GM13977 (cell line): ENCODE measurements at regions not wholly inside any gene's neighbourhood (a gene's known extent, or its start where the extent isn't known, plus 50 kb on each side); places are given as distances from the start of the nearest gene placed in this dataset.

Source experiments
- DNase-seq: peaks from one replicate; pipeline ENCODE4 v3.0.0; 2012; ENCODE audit warnings: low spot score
- in situ Hi-C: fragments of 300-500 bp; cut with MboI; formaldehyde crosslinking; loops from one replicate; pipeline ENCODE4 v1.12.0; 2022; ENCODE audit warnings: low sequenced_read_pairs, low pct_unique_long_range_greater_than_20kb, mixed read lengths, inconsistent platforms; ENCODE audit not compliant: unreplicated experiment
- TF ChIP-seq, protein P1 (sequence below): IDR thresholded peaks from 2 replicates; pipeline ENCODE4 v1.5.1; 2012; ENCODE audit warnings: mild to moderate bottlenecking, control low read depth; ENCODE audit not compliant: insufficient read depth; ENCODE audit errors: extremely low read depth, missing control alignments

DNA sequence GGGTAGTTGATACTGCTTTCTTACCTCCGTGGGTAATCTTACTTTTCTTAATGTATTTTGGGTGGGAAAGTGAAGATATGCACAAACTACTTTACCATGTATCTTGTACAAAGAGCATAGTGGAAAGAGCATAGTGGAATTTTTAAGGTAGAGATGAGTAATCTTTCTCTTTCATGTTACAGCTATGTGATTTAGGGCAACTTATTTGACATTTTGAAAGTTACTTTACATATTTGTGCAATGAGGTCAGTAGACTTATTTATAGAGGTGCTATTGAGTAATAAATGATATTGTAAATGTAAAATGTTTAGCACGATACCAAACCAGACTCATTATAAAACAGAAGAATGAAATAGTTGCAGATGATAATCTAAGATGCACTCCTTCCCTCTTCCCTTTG is 351.2 kb downstream of the TRAM1L1 start:
- TF ChIP-seq, protein P1, sequence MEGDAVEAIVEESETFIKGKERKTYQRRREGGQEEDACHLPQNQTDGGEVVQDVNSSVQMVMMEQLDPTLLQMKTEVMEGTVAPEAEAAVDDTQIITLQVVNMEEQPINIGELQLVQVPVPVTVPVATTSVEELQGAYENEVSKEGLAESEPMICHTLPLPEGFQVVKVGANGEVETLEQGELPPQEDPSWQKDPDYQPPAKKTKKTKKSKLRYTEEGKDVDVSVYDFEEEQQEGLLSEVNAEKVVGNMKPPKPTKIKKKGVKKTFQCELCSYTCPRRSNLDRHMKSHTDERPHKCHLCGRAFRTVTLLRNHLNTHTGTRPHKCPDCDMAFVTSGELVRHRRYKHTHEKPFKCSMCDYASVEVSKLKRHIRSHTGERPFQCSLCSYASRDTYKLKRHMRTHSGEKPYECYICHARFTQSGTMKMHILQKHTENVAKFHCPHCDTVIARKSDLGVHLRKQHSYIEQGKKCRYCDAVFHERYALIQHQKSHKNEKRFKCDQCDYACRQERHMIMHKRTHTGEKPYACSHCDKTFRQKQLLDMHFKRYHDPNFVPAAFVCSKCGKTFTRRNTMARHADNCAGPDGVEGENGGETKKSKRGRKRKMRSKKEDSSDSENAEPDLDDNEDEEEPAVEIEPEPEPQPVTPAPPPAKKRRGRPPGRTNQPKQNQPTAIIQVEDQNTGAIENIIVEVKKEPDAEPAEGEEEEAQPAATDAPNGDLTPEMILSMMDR: no peak
- in situ Hi-C loops: no loop called here
- DNase-seq: no peak

DNA sequence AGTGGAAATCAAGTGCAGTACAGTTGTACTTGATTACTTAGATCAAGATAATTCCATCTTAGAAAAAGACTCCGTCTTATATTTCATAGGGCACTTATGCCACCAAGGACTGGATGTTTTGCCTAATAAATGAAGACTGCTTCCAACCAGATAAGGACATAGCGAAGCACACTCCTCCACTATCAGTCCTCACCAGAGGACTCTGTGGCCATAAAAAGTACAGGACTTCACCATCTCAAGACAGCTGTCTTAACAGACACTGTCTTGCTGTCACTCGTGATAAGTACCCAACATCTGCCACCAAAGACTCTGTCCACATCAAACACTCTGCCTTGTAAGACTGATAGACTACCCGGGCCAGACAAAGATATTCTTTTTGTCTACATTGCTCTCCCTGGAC is 352.0 kb downstream of the TRAM1L1 start:
- TF ChIP-seq, protein P1: no peak
- in situ Hi-C loops: no loop called here
- DNase-seq: no peak

DNA sequence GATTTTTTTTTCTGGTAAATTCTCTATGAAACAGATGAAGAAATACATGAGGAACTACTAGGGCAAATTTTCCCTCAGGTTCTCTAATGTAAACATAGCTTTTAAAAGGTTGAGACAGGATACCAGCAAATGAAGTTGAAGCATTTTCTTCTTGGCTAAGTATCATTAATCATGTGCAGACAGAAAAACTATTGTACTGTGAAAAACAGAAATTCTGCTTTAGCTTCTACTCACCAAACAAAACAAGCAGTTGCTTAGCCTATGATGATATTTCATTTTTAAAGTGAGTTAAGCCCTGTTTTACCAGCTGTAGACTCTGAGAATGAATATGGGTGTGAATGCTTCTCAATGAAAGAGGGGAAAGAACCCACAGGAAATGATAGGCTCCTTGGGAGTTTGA is 358.9 kb downstream of the TRAM1L1 start:
- TF ChIP-seq, protein P1: no peak
- DNase-seq: no peak
- in situ Hi-C loops: no loop called here

DNA sequence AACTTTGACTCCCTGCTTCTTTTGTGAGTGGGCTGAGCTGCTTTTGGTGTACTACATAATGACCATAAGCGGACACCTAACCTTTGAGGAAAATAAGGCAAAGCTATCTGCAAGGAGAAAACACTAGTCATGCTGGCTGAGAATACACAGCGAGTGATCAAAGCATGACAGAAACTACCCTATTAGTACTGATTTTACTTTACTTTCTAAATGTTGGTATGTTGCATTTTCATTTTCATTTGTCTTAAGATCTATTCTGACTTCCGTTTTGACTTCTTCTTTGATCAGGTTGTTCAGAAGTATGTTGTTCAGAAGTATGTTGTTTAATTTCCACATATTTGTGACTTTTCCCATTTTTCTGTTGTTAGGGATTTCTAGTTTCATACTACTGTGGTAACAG is 361.1 kb downstream of the TRAM1L1 start:
- TF ChIP-seq, protein P1: no peak
- in situ Hi-C loops: no loop called here
- peak; percentile 36 for DNase-seq

DNA sequence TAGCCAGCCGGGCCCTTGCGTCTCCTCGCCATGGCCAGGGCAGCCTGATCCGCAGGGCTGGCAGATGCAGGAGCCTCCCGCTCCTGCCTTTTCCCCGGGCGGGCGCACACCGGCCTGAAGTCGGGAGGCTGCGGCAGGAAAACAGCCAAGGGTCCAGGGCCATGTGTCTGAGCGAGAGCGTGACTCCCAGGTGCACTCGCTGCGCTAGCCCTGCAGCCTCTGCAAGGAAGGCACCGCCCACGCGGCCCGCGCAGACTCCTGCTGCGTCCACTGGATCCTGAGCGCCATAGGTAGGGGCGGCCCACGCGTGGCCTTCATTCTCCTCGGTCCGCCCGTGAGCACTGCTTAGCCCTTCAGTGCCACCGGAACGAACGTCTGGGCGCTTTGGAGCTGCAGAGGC is 379.9 kb downstream of the TRAM1L1 start:
- DNase-seq: no peak
- in situ Hi-C loops: no loop called here
- TF ChIP-seq, protein P1: no peak

DNA sequence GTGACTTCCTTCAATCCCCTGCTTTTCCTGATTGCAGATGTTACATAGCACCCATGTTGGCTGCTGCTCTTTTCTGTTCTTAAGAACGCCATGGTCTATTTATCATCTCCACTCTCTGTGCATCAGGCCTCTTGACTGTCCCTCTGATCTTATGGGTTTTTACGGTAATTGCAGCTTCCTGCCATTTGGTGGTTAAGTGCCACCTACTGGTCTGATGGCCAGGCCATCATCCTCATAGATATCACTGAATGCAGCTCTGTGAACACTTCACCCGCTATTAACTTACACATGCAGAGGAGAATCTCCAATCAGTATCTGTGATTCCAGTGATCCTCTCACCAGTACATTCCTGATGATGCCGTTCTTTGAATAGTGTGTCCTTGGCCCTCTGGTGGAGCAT is 382.4 kb downstream of the TRAM1L1 start:
- in situ Hi-C loops: no loop called here
- DNase-seq: no peak
- TF ChIP-seq, protein P1: peak; percentile 21

DNA sequence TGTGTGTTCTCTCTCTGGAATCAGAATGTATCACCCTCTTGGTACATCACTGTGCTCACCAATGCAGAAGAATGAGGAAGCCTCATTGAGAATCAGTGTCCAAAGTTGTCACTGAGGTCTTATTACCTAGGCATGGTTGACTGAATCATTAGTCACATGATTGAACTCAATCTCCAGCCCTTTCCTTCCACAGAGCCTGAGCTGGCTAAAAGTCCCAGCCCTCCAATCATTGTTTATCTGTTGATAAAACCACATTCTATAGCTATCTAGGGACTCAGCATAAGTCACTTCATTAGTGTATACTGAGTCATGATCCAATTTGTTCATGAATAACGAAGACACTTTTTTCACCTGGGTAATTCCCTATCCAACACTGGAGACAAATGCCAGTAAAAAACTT is 396.8 kb downstream of the TRAM1L1 start:
- TF ChIP-seq, protein P1: no peak
- DNase-seq: no peak
- in situ Hi-C loops: no loop called here
